CD4-positive, CD25-positive, alpha-beta regulatory T cell (primary cell): ENCODE measurements at regions not wholly inside any gene's neighbourhood (a gene's known extent, or its start where the extent isn't known, plus 50 kb on each side); places are given as distances from the start of the nearest gene placed in this dataset.

Experiments
- ATAC-seq, 2 donors: fragments of 150-1000 bp; cut with Tn5 transposase; one replicate each; pipeline ENCODE4 v1.10.0; 2021; ENCODE audit warnings: low read depth in 2 of 2, moderate number of reproducible peaks in 2 of 2, moderate library complexity in 1 of 2
- DNase-seq, 3 donors: peaks; one replicate each; pipeline versions ENCODE4 v3.0.0 to v3.0.0-alpha.2; 2012 to 2022; ENCODE audit warnings: mixed read lengths in 1 of 3
- H3K27ac ChIP-seq: one replicate; pipeline ENCODE4 v1.7.0; 2013; ENCODE audit warnings: mild to moderate bottlenecking, low read length; ENCODE audit not compliant: insufficient read depth, poor library complexity, severe bottlenecking
- H3K27me3 ChIP-seq: one replicate; pipeline ENCODE4 v1.7.0; 2013; ENCODE audit warnings: low read length; ENCODE audit not compliant: control insufficient read depth, insufficient read depth
- H3K36me3 ChIP-seq: one replicate; pipeline ENCODE4 v1.7.0; 2013; ENCODE audit warnings: mild to moderate bottlenecking, low read length, moderate library complexity; ENCODE audit not compliant: control insufficient read depth, insufficient read depth
- H3K4me1 ChIP-seq: 2 replicates; pipeline ENCODE4 v1.7.0; 2013; ENCODE audit warnings: mild to moderate bottlenecking, low read length; ENCODE audit not compliant: insufficient read depth, control insufficient read depth, poor library complexity, severe bottlenecking
- H3K4me3 ChIP-seq: one replicate; pipeline ENCODE4 v1.7.0; 2013; ENCODE audit warnings: low read depth, mild to moderate bottlenecking, low read length, moderate library complexity
- H3K9me3 ChIP-seq, 2 experiments: 1 replicate in 1 of 2; 2 replicates in 1 of 2; pipeline ENCODE4 v1.7.0; 2013; ENCODE audit warnings: low read length in 2 of 2, mild to moderate bottlenecking in 1 of 2, moderate library complexity in 1 of 2; ENCODE audit not compliant: control insufficient read depth in 2 of 2
- H3K27ac Mint-ChIP-seq, 3 donors: one replicate each; pipeline ENCODE4 v1.8.0; 2020 to 2022; ENCODE audit warnings: mild to moderate bottlenecking in 3 of 3, mixed read lengths in 3 of 3, moderate library complexity in 2 of 3
- H3K27me3 Mint-ChIP-seq: one replicate; pipeline ENCODE4 v1.8.0; 2022; ENCODE audit warnings: mild to moderate bottlenecking, mixed read lengths
- H3K36me3 Mint-ChIP-seq: one replicate; pipeline ENCODE4 v1.8.0; 2020; ENCODE audit warnings: mixed read lengths
- H3K4me1 Mint-ChIP-seq, 4 donors: one replicate each; pipeline ENCODE4 v1.8.0; 2020 to 2022; ENCODE audit warnings: mixed read lengths in 4 of 4, mild to moderate bottlenecking in 1 of 4
- H3K4me3 Mint-ChIP-seq, 4 donors: one replicate each; pipeline ENCODE4 v1.8.0; 2020 to 2022; ENCODE audit warnings: mild to moderate bottlenecking in 4 of 4, mixed read lengths in 4 of 4, moderate library complexity in 3 of 4
- H3K9me3 Mint-ChIP-seq, 7 donors: one replicate each; pipeline ENCODE4 v1.8.0; 2020 to 2022; ENCODE audit warnings: mixed read lengths in 7 of 7, mild to moderate bottlenecking in 3 of 7, moderate library complexity in 2 of 7

GRCh38 chr10:83654689-83655088 lies 484.6 kb upstream of the GHITM start:
- no peak for DNase-seq
- peaks cover 0 to 4% (median 0%) of the 10 kb centered on the region in 4 donors for H3K4me1 Mint-ChIP-seq
- Histone ChIP-seq H3K4me3 (no peak overlapping the region), H3K4me1 (no peaks in the 10 kb centered on the region), H3K27ac (no peak overlapping the region), H3K9me3 (no peaks in the 10 kb centered on the region), H3K27me3 (no peaks in the 10 kb centered on the region), H3K36me3 (no peaks in the 10 kb centered on the region)
- peaks cover 0 to 8% (median 1%) of the 10 kb centered on the region in 7 donors for H3K9me3 Mint-ChIP-seq
- ATAC-seq, result no peak
- H3K36me3 Mint-ChIP-seq, result no peaks in the 10 kb centered on the region
- H3K4me3 Mint-ChIP-seq, result no peak overlapping the region
- no peaks in the 10 kb centered on the region for H3K27me3 Mint-ChIP-seq
- H3K27ac Mint-ChIP-seq, result no peak overlapping the region

- peaks cover 0 to 4% (median 0%) of the 10 kb centered on the region in 4 donors for H3K4me1 Mint-ChIP-seq
- H3K27ac Mint-ChIP-seq, result no peak overlapping the region
- DNase-seq, result no peak
- Histone ChIP-seq H3K9me3 (no peaks in the 10 kb centered on the region), H3K4me1 (no peaks in the 10 kb centered on the region), H3K36me3 (no peaks in the 10 kb centered on the region), H3K27ac (no peak overlapping the region), H3K4me3 (no peak overlapping the region), H3K27me3 (no peaks in the 10 kb centered on the region)
- H3K4me3 Mint-ChIP-seq, result no peak overlapping the region
- no peak for ATAC-seq
- H3K9me3 Mint-ChIP-seq, result peaks cover 0 to 4% (median 0%) of the 10 kb centered on the region in 7 donors
- peaks cover 4% of the 10 kb centered on the region for H3K27me3 Mint-ChIP-seq
- no peaks in the 10 kb centered on the region for H3K36me3 Mint-ChIP-seq
Observed at GRCh38 chr10:83656924-83657323, 482.4 kb upstream of the GHITM start.

- ATAC-seq (no peak), DNase-seq (no peak)
- Mint-ChIP-seq H3K27me3 (peaks cover 7% of the 10 kb centered on the region), H3K4me1 (peaks cover 0 to 4% (median 0%) of the 10 kb centered on the region in 4 donors), H3K27ac (no peak overlapping the region), H3K4me3 (no peak overlapping the region), H3K36me3 (no peaks in the 10 kb centered on the region), H3K9me3 (peaks cover 0 to 4% (median under 1%) of the 10 kb centered on the region in 7 donors)
- no peaks in the 10 kb centered on the region for H3K4me1 ChIP-seq
- no peak overlapping the region for H3K4me3 ChIP-seq
- H3K27ac ChIP-seq, result no peak overlapping the region
- H3K27me3 ChIP-seq, result no peaks in the 10 kb centered on the region
- H3K36me3 ChIP-seq, result no peaks in the 10 kb centered on the region
- no peaks in the 10 kb centered on the region for H3K9me3 ChIP-seq
Observed at GRCh38 chr10:83657487-83657886, 481.8 kb upstream of the GHITM start.

- Mint-ChIP-seq H3K27me3 (peaks cover 7% of the 10 kb centered on the region), H3K4me1 (no peaks in the 10 kb centered on the region), H3K4me3 (no peak overlapping the region), H3K9me3 (peaks cover 0 to 10% (median 4%) of the 10 kb centered on the region in 7 donors), H3K36me3 (no peaks in the 10 kb centered on the region), H3K27ac (no peak overlapping the region)
- H3K27ac ChIP-seq, result no peak overlapping the region
- no peaks in the 10 kb centered on the region for H3K9me3 ChIP-seq
- ATAC-seq, result no peak
- H3K4me1 ChIP-seq, result no peaks in the 10 kb centered on the region
- no peak for DNase-seq
- H3K27me3 ChIP-seq, result no peaks in the 10 kb centered on the region
- H3K4me3 ChIP-seq, result no peak overlapping the region
- no peaks in the 10 kb centered on the region for H3K36me3 ChIP-seq
Observed at GRCh38 chr10:83663918-83664317, 475.4 kb upstream of the GHITM start.

GRCh38 chr10:83666762-83667161 lies 472.5 kb upstream of the GHITM start:
- no peaks in the 10 kb centered on the region for H3K9me3 ChIP-seq
- no peaks in the 10 kb centered on the region for H3K36me3 Mint-ChIP-seq
- ATAC-seq, result no peak

GRCh38 chr10:83667594-83667993 lies 471.7 kb upstream of the GHITM start:
- Histone ChIP-seq H3K9me3 (no peaks in the 10 kb centered on the region), H3K4me1 (no peaks in the 10 kb centered on the region), H3K27me3 (no peaks in the 10 kb centered on the region), H3K4me3 (no peak overlapping the region), H3K36me3 (no peaks in the 10 kb centered on the region), H3K27ac (no peak overlapping the region)
- H3K27ac Mint-ChIP-seq, result no peak overlapping the region
- H3K36me3 Mint-ChIP-seq, result no peaks in the 10 kb centered on the region
- H3K27me3 Mint-ChIP-seq, result no peaks in the 10 kb centered on the region
- DNase-seq (no peak), ATAC-seq (no peak)
- peaks cover 0 to 8% (median 4%) of the 10 kb centered on the region in 7 donors for H3K9me3 Mint-ChIP-seq
- no peaks in the 10 kb centered on the region for H3K4me1 Mint-ChIP-seq
- no peak overlapping the region for H3K4me3 Mint-ChIP-seq

More at GRCh38 chr10:83666762-83667161, 472.5 kb upstream of the GHITM start:
- no peak overlapping the region for H3K27ac ChIP-seq
- H3K27me3 ChIP-seq, result no peaks in the 10 kb centered on the region
- no peaks in the 10 kb centered on the region for H3K36me3 ChIP-seq
- no peak overlapping the region for H3K4me3 ChIP-seq
- Mint-ChIP-seq H3K27me3 (peaks cover 4% of the 10 kb centered on the region), H3K4me3 (no peak overlapping the region), H3K9me3 (peaks cover 0 to 10% (median 4%) of the 10 kb centered on the region in 7 donors), H3K4me1 (no peaks in the 10 kb centered on the region), H3K27ac (no peak overlapping the region)
- H3K4me1 ChIP-seq, result no peaks in the 10 kb centered on the region
- no peak for DNase-seq

GRCh38 chr10:83673316-83673715 lies 466.0 kb upstream of the GHITM start:
- Mint-ChIP-seq H3K9me3 (peaks cover 0 to 4% (median 0%) of the 10 kb centered on the region in 7 donors), H3K27me3 (no peaks in the 10 kb centered on the region), H3K4me1 (peaks cover 0 to 2% (median under 1%) of the 10 kb centered on the region in 4 donors), H3K27ac (no peak overlapping the region), H3K36me3 (no peaks in the 10 kb centered on the region), H3K4me3 (no peak overlapping the region)
- H3K4me3 ChIP-seq, result no peak overlapping the region
- H3K4me1 ChIP-seq, result no peaks in the 10 kb centered on the region
- H3K27me3 ChIP-seq, result no peaks in the 10 kb centered on the region
- DNase-seq (no peak), ATAC-seq (no peak)
- no peak overlapping the region for H3K27ac ChIP-seq
- H3K9me3 ChIP-seq, result no peaks in the 10 kb centered on the region
- H3K36me3 ChIP-seq, result no peaks in the 10 kb centered on the region

- no peak for ATAC-seq
- Histone ChIP-seq H3K36me3 (no peaks in the 10 kb centered on the region), H3K9me3 (no peaks in the 10 kb centered on the region), H3K4me3 (no peak overlapping the region), H3K4me1 (peaks cover 7% of the 10 kb centered on the region), H3K27me3 (no peaks in the 10 kb centered on the region), H3K27ac (no peak overlapping the region)
- Mint-ChIP-seq H3K9me3 (peaks cover 0 to 1% (median 0%) of the 10 kb centered on the region in 7 donors), H3K27ac (no peak overlapping the region), H3K4me1 (peaks cover 9 to 31% (median 26%) of the 10 kb centered on the region in 4 donors), H3K27me3 (no peaks in the 10 kb centered on the region), H3K4me3 (no peak overlapping the region), H3K36me3 (no peaks in the 10 kb centered on the region)
- DNase-seq, result no peak
Observed at GRCh38 chr10:83677795-83678194, 461.5 kb upstream of the GHITM start.
